Activated T-cell treated with anti-CD3 and anti-CD28 coated beads, Interleukin-2, amount 50 U/mL, for 4 hours (primary cell): ENCODE measurements at regions not wholly inside any gene's neighbourhood (a gene's known extent, or its start where the extent isn't known, plus 50 kb on each side); places are given as distances from the start of the nearest gene placed in this dataset.

ENCODE experiments used
- ATAC-seq, 2 donors: fragments of 200-7000 bp; cut with Tn5 transposase; one replicate each; pipeline ENCODE4 v1.10.0; 2021
- DNase-seq: peaks from one replicate; pipeline ENCODE4 v3.0.0-alpha.2; 2020
- H3K27me3 Mint-ChIP-seq: one replicate; pipeline ENCODE4 v1.8.0; 2021; ENCODE audit warnings: low read depth, mixed read lengths
- H3K36me3 Mint-ChIP-seq: one replicate; pipeline ENCODE4 v1.8.0; 2022; ENCODE audit warnings: mixed read lengths; ENCODE audit not compliant: insufficient read depth
- H3K4me1 Mint-ChIP-seq: one replicate; pipeline ENCODE4 v1.8.0; 2021; ENCODE audit warnings: low read depth, mixed read lengths
- H3K4me3 Mint-ChIP-seq: one replicate; pipeline ENCODE4 v1.8.0; 2021; ENCODE audit warnings: mild to moderate bottlenecking, moderate library complexity, mixed read lengths
- H3K9me3 Mint-ChIP-seq: one replicate; pipeline ENCODE4 v1.8.0; 2021; ENCODE audit warnings: mixed read lengths

GRCh38 chr13:76635232-76636230, 250.7 kb downstream of the KCTD12 start:
- Mint-ChIP-seq H3K4me3 (no peak overlapping the region), H3K9me3 (no peaks in the 10 kb centered on the region), H3K27me3 (no peaks in the 10 kb centered on the region), H3K4me1 (no peaks in the 10 kb centered on the region), H3K36me3 (no peaks in the 10 kb centered on the region)
- no peak for ATAC-seq
- no peak for DNase-seq

GRCh38 chr13:76634431-76635191, 251.6 kb downstream of the KCTD12 start:
- H3K4me3 Mint-ChIP-seq = no peak overlapping the region
- H3K9me3 Mint-ChIP-seq = no peaks in the 10 kb centered on the region
- H3K36me3 Mint-ChIP-seq = no peaks in the 10 kb centered on the region
- no peaks in the 10 kb centered on the region for H3K4me1 Mint-ChIP-seq
- H3K27me3 Mint-ChIP-seq = no peaks in the 10 kb centered on the region
- ATAC-seq = no peak
- DNase-seq = no peak

- DNase-seq = no peak
- Mint-ChIP-seq H3K4me1 (no peaks in the 10 kb centered on the region), H3K36me3 (no peaks in the 10 kb centered on the region)
Measured at GRCh38 chr13:76632401-76633044, 253.7 kb downstream of the KCTD12 start.

GRCh38 chr13:76630629-76631230, 255.5 kb downstream of the KCTD12 start:
- Mint-ChIP-seq H3K9me3 (peaks cover 7% of the 10 kb centered on the region), H3K4me3 (no peak overlapping the region), H3K36me3 (no peaks in the 10 kb centered on the region), H3K27me3 (peaks cover 7% of the 10 kb centered on the region), H3K4me1 (no peaks in the 10 kb centered on the region)
- ATAC-seq (no peak), DNase-seq (no peak)

More at GRCh38 chr13:76632401-76633044, 253.7 kb downstream of the KCTD12 start:
- Mint-ChIP-seq H3K27me3 (no peaks in the 10 kb centered on the region), H3K9me3 (peaks cover 7% of the 10 kb centered on the region), H3K4me3 (no peak overlapping the region)
- ATAC-seq = no peak

GRCh38 chr13:76622315-76623040, 263.7 kb downstream of the KCTD12 start:
- Mint-ChIP-seq H3K36me3 (no peaks in the 10 kb centered on the region), H3K4me1 (no peaks in the 10 kb centered on the region), H3K9me3 (peaks cover 3% of the 10 kb centered on the region), H3K27me3 (peaks cover 7% of the 10 kb centered on the region), H3K4me3 (no peak overlapping the region)
- ATAC-seq (no peak), DNase-seq (no peak)

GRCh38 chr13:76621705-76622104, 264.5 kb downstream of the KCTD12 start:
- Mint-ChIP-seq H3K4me1 (no peaks in the 10 kb centered on the region), H3K9me3 (peaks cover 3% of the 10 kb centered on the region), H3K4me3 (no peak overlapping the region), H3K27me3 (peaks cover 6% of the 10 kb centered on the region), H3K36me3 (no peaks in the 10 kb centered on the region)
- DNase-seq (no peak), ATAC-seq (no peak)

- Mint-ChIP-seq H3K27me3 (no peaks in the 10 kb centered on the region), H3K9me3 (peaks cover 3% of the 10 kb centered on the region), H3K36me3 (no peaks in the 10 kb centered on the region), H3K4me1 (no peaks in the 10 kb centered on the region), H3K4me3 (no peak overlapping the region)
- ATAC-seq = no peak
- DNase-seq = no peak
Measured at GRCh38 chr13:76620036-76620435, 266.2 kb downstream of the KCTD12 start.

- Mint-ChIP-seq H3K27me3 (no peaks in the 10 kb centered on the region), H3K4me3 (no peak overlapping the region), H3K9me3 (peaks cover 3% of the 10 kb centered on the region), H3K4me1 (no peaks in the 10 kb centered on the region), H3K36me3 (no peaks in the 10 kb centered on the region)
- no peak for DNase-seq
- no peak for ATAC-seq
Measured at GRCh38 chr13:76619631-76620030, 266.6 kb downstream of the KCTD12 start.

GRCh38 chr13:76610819-76611415, 275.3 kb downstream of the KCTD12 start:
- Mint-ChIP-seq H3K36me3 (no peaks in the 10 kb centered on the region), H3K27me3 (no peaks in the 10 kb centered on the region), H3K4me1 (no peaks in the 10 kb centered on the region), H3K4me3 (no peak overlapping the region), H3K9me3 (no peaks in the 10 kb centered on the region)
- ATAC-seq (no peak), DNase-seq (no peak)

GRCh38 chr13:76609643-76610042, 276.6 kb downstream of the KCTD12 start:
- H3K27me3 Mint-ChIP-seq = peaks cover 3% of the 10 kb centered on the region
- ATAC-seq = no peak
- no peak for DNase-seq
- H3K4me1 Mint-ChIP-seq = no peaks in the 10 kb centered on the region
- H3K4me3 Mint-ChIP-seq = no peak overlapping the region
- no peaks in the 10 kb centered on the region for H3K36me3 Mint-ChIP-seq
- H3K9me3 Mint-ChIP-seq = no peaks in the 10 kb centered on the region

- no peaks in the 10 kb centered on the region for H3K36me3 Mint-ChIP-seq
- no peaks in the 10 kb centered on the region for H3K9me3 Mint-ChIP-seq
- no peak overlapping the region for H3K4me3 Mint-ChIP-seq
- no peaks in the 10 kb centered on the region for H3K4me1 Mint-ChIP-seq
- ATAC-seq (no peak), DNase-seq (no peak)
- peaks cover 5% of the 10 kb centered on the region for H3K27me3 Mint-ChIP-seq
Measured at GRCh38 chr13:76607866-76608265, 278.3 kb downstream of the KCTD12 start.

- no peak overlapping the region for H3K4me3 Mint-ChIP-seq
Measured at GRCh38 chr13:76600081-76600480, 286.1 kb downstream of the KCTD12 start.

GRCh38 chr13:76597868-76598267, 288.3 kb downstream of the KCTD12 start:
- H3K27me3 Mint-ChIP-seq = peaks cover 4% of the 10 kb centered on the region
- no peaks in the 10 kb centered on the region for H3K36me3 Mint-ChIP-seq
- ATAC-seq = no peak
- DNase-seq = no peak
- no peaks in the 10 kb centered on the region for H3K4me1 Mint-ChIP-seq
- no peaks in the 10 kb centered on the region for H3K9me3 Mint-ChIP-seq
- no peak overlapping the region for H3K4me3 Mint-ChIP-seq

More at GRCh38 chr13:76600081-76600480, 286.1 kb downstream of the KCTD12 start:
- H3K9me3 Mint-ChIP-seq = no peaks in the 10 kb centered on the region
- H3K36me3 Mint-ChIP-seq = no peaks in the 10 kb centered on the region
- H3K4me1 Mint-ChIP-seq = no peaks in the 10 kb centered on the region
- ATAC-seq (no peak), DNase-seq (no peak)
- peaks cover 8% of the 10 kb centered on the region for H3K27me3 Mint-ChIP-seq
